ENCODE measurements at regions not wholly inside any gene's neighbourhood (a gene's known extent, or its start where the extent isn't known, plus 50 kb on each side); places are given as distances from the start of the nearest gene placed in this dataset.

- TF ChIP-seq ZNF407 (CRISPR knock-in tag; IDR thresholded peaks at IDR 0.05; ENCODE audit: not compliant biosample characterization) (no peak), HNRNPLL (IDR thresholded peaks at IDR 0.05; ENCODE audit: low read depth, low read length, poor library complexity, severe bottlenecking) (no peak), ZNF614 (CRISPR knock-in tag; IDR thresholded peaks at IDR 0.05; ENCODE audit: borderline replicate concordance) (no peak), TAF1 (CRISPR knock-in tag; IDR thresholded peaks at IDR 0.05) (no peak)
These were observed 325.7 kb upstream of the LYPLAL1 start (continued) for GRCh38 chr1:218848009-218848408.

GRCh38 chr1:218850367-218850766, 323.3 kb upstream of the LYPLAL1 start:
- no peak for TF ChIP-seq ZNF546 (CRISPR knock-in tag; conservative IDR thresholded peaks at IDR 0.05)
- no peak for TF ChIP-seq ZNF709 (CRISPR knock-in tag; IDR thresholded peaks at IDR 0.05)
- no peak for TF ChIP-seq ZNF674 (CRISPR knock-in tag; IDR thresholded peaks at IDR 0.05; ENCODE audit: low read depth)
- TF ChIP-seq GATAD2A (CRISPR knock-in tag; IDR thresholded peaks at IDR 0.05): no peak
- TF ChIP-seq DBP (CRISPR knock-in tag; IDR thresholded peaks at IDR 0.05; ENCODE audit: not compliant biosample characterization): no peak
- no peak for TF ChIP-seq ZBTB34 (CRISPR knock-in tag; IDR thresholded peaks at IDR 0.05)
- no peak for TF ChIP-seq DDIT3 (CRISPR knock-in tag; IDR thresholded peaks at IDR 0.05)
- TF ChIP-seq ZNF619 (CRISPR knock-in tag; IDR thresholded peaks at IDR 0.05): no peak
- TF ChIP-seq ZSCAN30 (CRISPR knock-in tag; IDR thresholded peaks at IDR 0.05): no peak
- no peak for TF ChIP-seq FOXC1 (CRISPR knock-in tag; IDR thresholded peaks at IDR 0.05; ENCODE audit: borderline replicate concordance)
- 0% methylated on average over 2 of the region's 2 CpGs for WGBS (ENCODE audit: low lambda C conversion rate)
- H3K27ac ChIP-seq (ENCODE audit: extremely low read length, insufficient read depth, low read length): no peak overlapping the region
- BruUV-seq (replicated peaks): no TSS peak
- ATAC-seq: no peak
- H3K4me2 ChIP-seq (ENCODE audit: low read depth, low read length): no peak overlapping the region
- H4K20me1 ChIP-seq (ENCODE audit: insufficient read depth, low read length): no peaks in the 10 kb centered on the region
- intact Hi-C loops (cut with micrococcal nuclease; ENCODE audit: unreplicated experiment): no loop called here
- H3K4me1 ChIP-seq (ENCODE audit: insufficient read depth, low read length): no peaks in the 10 kb centered on the region
- POLR2A ChIA-PET: no interaction called here
- no peak for FAIRE-seq
- no peak for DNase-seq (ENCODE audit: low spot score)
- H3K36me3 ChIP-seq (replicated peaks in 1 of 2; ENCODE audit: control insufficient read depth in 1 of 2, insufficient read depth in 2 of 2, low read length in 2 of 2): no peaks in the 10 kb centered on the region
- H3K9me3 ChIP-seq (ENCODE audit: low read length): no peaks in the 10 kb centered on the region
- CTCF ChIA-PET (ENCODE audit: low intra/inter-chr PET ratio, low total read pairs): no interaction called here
- no peaks in the 10 kb centered on the region for H3K79me2 ChIP-seq (ENCODE audit: insufficient read depth, low read length)
- H3K4me3 ChIP-seq (replicated peaks in 1 of 3; ENCODE audit: insufficient read depth in 1 of 3, low read depth in 2 of 3, low read length in 3 of 3): no peak overlapping the region
- H3K27me3 ChIP-seq (ENCODE audit: control insufficient read depth in 1 of 2, insufficient read depth in 2 of 2, low read length in 2 of 2): no peaks in the 10 kb centered on the region
- H3K9ac ChIP-seq (ENCODE audit: insufficient read depth, low read depth, low read length): no peak overlapping the region
- H2AFZ ChIP-seq (ENCODE audit: low read length): no peak overlapping the region
- in situ Hi-C loops (cut with HindIII; ENCODE audit: extremely low pct_ligation_motif_present, low pct_unique_long_range_greater_than_20kb): no loop called here

Measured in HepG2 (cell line).